Epithelial cell of esophagus (primary cell): ENCODE measurements at regions not wholly inside any gene's neighbourhood (a gene's known extent, or its start where the extent isn't known, plus 50 kb on each side); places are given as distances from the start of the nearest gene placed in this dataset.

ENCODE experiments used
- DNase-seq: peaks from one replicate; pipeline ENCODE4 v3.0.0; 2010; ENCODE audit warnings: low read depth
- H3K4me3 ChIP-seq: 2 replicates; pipeline ENCODE4 v1.5.1; 2011; ENCODE audit warnings: mild to moderate bottlenecking, low read length, control low read depth
- CTCF ChIP-seq: IDR thresholded peaks from 2 replicates; pipeline ENCODE4 v1.5.1; 2011; ENCODE audit warnings: low read depth, mild to moderate bottlenecking, low read length, control low read depth, inconsistent platforms; ENCODE audit not compliant: insufficient read depth; ENCODE audit errors: missing control alignments

- TF ChIP-seq CTCF: no peak
- DNase-seq: no peak
- no peak overlapping the region for H3K4me3 ChIP-seq
Measured at GRCh38 chr5:105593011-105593760, 2030.6 kb upstream of the NUDT12 start.

GRCh38 chr5:105587963-105588662 is 2025.5 kb upstream of the NUDT12 start:
- no peak for TF ChIP-seq CTCF
- no peak overlapping the region for H3K4me3 ChIP-seq
- peak; percentile 40 for DNase-seq

- no peak overlapping the region for H3K4me3 ChIP-seq
- TF ChIP-seq CTCF: no peak
- DNase-seq: no peak
Measured at GRCh38 chr5:105581988-105582690, 2019.5 kb upstream of the NUDT12 start.

GRCh38 chr5:105573575-105573974 is 2011.0 kb upstream of the NUDT12 start:
- no peak overlapping the region for H3K4me3 ChIP-seq
- DNase-seq: peak; percentile 73
- TF ChIP-seq CTCF: no peak

GRCh38 chr5:105565531-105565930 is 2002.9 kb upstream of the NUDT12 start:
- no peak overlapping the region for H3K4me3 ChIP-seq
- no peak for DNase-seq
- no peak for TF ChIP-seq CTCF

- H3K4me3 ChIP-seq: no peak overlapping the region
- no peak for TF ChIP-seq CTCF
- DNase-seq: no peak
Measured at GRCh38 chr5:105563842-105564241, 2001.3 kb upstream of the NUDT12 start.
